ENCODE measurements at regions not wholly inside any gene's neighbourhood (a gene's known extent, or its start where the extent isn't known, plus 50 kb on each side); places are given as distances from the start of the nearest gene placed in this dataset.

- TF ChIP-seq, protein P1, sequence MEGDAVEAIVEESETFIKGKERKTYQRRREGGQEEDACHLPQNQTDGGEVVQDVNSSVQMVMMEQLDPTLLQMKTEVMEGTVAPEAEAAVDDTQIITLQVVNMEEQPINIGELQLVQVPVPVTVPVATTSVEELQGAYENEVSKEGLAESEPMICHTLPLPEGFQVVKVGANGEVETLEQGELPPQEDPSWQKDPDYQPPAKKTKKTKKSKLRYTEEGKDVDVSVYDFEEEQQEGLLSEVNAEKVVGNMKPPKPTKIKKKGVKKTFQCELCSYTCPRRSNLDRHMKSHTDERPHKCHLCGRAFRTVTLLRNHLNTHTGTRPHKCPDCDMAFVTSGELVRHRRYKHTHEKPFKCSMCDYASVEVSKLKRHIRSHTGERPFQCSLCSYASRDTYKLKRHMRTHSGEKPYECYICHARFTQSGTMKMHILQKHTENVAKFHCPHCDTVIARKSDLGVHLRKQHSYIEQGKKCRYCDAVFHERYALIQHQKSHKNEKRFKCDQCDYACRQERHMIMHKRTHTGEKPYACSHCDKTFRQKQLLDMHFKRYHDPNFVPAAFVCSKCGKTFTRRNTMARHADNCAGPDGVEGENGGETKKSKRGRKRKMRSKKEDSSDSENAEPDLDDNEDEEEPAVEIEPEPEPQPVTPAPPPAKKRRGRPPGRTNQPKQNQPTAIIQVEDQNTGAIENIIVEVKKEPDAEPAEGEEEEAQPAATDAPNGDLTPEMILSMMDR (conservative IDR thresholded peaks at IDR 0.05) = no peak
- no peak for TF ChIP-seq ZFX (IDR thresholded peaks at IDR 0.05)
Measured at GRCh38 chr2:211170843-211171242, 614.4 kb downstream of the CPS1 start.

DNA sequence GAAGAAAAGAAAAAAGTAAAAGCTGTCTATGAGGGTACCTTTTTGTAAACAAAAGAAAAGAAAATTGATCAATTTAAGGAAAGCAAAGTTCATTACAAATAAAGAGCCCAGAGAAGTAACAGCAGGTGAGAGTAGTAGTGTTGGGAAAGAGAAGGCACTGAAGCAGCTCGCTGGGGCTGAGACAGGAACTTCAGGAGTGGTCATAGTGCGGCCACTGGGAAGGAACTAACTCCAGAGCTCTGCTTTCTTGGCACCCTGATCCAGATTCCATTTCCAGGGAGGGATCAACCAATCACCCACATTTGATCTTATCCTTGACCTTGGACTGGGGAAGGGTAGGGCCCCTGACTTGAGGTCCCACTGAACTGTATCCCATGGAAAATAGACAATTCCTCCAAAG is 617.6 kb downstream of the CPS1 start:
- no peak overlapping the region for H3K27ac ChIP-seq
- no peak for TF ChIP-seq ZFX (IDR thresholded peaks at IDR 0.05)
- TF ChIP-seq, protein P1 (conservative IDR thresholded peaks at IDR 0.05) = no peak

More at GRCh38 chr2:211170843-211171242, 614.4 kb downstream of the CPS1 start:
- H3K27ac ChIP-seq = no peak overlapping the region

DNA sequence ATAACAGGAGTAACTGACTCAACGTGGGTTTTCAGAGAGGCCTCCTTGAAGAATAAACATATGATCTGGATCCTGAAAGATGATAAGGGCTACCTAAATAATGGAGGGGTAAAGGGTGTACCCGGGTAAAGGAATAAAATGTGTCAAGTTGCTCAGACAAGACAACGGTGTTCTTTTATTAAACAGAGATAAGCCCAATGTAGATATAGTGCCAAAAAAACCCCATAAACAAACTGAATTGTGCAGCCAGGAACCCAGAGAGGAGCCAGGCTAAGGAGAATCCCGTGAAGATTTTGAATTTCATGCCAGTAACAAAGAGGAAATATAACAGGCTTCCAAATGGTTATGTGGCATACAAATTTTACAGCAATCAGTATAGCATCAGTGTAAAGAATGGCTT is 618.2 kb downstream of the CPS1 start:
- no peak overlapping the region for H3K27ac ChIP-seq
- no peak for TF ChIP-seq ZFX (IDR thresholded peaks at IDR 0.05)
- TF ChIP-seq, protein P1 (conservative IDR thresholded peaks at IDR 0.05) = no peak

DNA sequence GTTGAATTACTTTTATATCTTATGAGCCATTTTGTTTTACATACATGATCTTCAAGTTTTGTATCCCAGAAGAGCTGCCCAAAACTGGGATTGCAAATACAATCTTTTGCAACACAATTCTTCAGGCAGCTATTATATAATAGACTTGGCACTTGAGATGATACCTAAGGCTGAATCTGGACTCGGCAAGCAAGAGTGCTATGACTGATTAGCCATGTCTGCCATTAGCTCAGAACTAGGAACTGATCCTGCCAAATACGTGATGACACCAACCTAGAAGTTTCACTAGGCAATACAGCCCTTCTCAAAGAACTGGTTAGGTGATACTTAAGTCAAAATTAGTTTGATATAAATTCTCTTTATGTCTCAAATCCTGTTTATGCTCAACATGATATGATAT is 619.6 kb downstream of the CPS1 start:
- no peak for TF ChIP-seq ZFX (IDR thresholded peaks at IDR 0.05)
- no peak overlapping the region for H3K27ac ChIP-seq

GRCh38 chr2:211176514-211177141 is 620.2 kb downstream of the CPS1 start:
- no peak overlapping the region for H3K27ac ChIP-seq
- TF ChIP-seq, protein P1 (conservative IDR thresholded peaks at IDR 0.05) = no peak
- no peak for TF ChIP-seq ZFX (IDR thresholded peaks at IDR 0.05)

- TF ChIP-seq, protein P1 (conservative IDR thresholded peaks at IDR 0.05) = no peak
- no peak for TF ChIP-seq ZFX (IDR thresholded peaks at IDR 0.05)
- H3K27ac ChIP-seq = no peak overlapping the region
Measured at GRCh38 chr2:211181626-211182025, 625.2 kb downstream of the CPS1 start.

DNA sequence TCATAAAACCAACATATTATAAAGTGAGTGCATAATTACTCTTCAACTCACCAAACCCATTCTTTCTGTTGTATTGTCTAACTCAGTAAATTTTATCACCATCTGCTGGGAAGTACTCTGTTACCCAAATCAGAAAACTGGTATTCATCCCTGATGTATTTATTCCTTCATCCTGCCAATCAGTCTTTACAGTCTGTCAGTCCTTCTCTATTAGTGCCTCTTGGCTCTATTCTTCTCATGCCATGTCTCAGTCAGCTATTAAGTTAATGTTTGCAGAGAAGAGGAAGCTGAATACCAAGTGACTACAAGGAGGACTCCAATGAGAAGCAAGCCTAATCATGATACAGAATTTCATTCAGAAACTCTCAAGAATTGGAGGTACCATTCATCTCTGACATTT is 631.2 kb downstream of the CPS1 start:
- no peak overlapping the region for H3K27ac ChIP-seq
- TF ChIP-seq, protein P1 (conservative IDR thresholded peaks at IDR 0.05) = no peak
- no peak for TF ChIP-seq ZFX (IDR thresholded peaks at IDR 0.05)

GRCh38 chr2:211203986-211204385 is 647.6 kb downstream of the CPS1 start:
- no peak for TF ChIP-seq ZFX (IDR thresholded peaks at IDR 0.05)
- TF ChIP-seq, protein P1 (conservative IDR thresholded peaks at IDR 0.05) = no peak
- H3K27ac ChIP-seq = no peak overlapping the region
